ENCODE measurements at regions not wholly inside any gene's neighbourhood (a gene's known extent, or its start where the extent isn't known, plus 50 kb on each side); places are given as distances from the start of the nearest gene placed in this dataset.
"Not testable (repeated sequence)": the region's sequence is repeated elsewhere in the genome, so short reads cannot be mapped to it uniquely, and the experiment has no call there.

DNA sequence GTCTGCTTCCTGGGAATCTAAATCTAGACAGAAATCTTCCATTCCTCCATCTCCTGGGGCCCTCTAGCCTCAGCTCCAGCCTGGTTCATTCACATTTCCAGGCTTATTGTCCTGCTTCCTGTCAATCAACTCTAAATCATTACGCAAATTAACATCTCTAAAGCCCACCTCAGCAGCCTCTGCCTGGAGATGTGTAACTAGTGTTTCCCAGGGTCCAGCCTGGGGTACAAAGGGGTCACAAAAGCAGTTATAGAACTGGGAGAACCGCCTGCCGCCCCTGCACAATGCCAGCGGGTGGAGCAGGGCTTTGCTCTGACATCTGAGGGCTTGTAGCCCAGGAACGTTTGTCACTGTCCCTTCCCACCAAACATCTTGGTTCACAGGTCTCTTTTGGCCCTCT, 373.5 kb downstream of the RRAGC start:
- TF ChIP-seq, protein P1, sequence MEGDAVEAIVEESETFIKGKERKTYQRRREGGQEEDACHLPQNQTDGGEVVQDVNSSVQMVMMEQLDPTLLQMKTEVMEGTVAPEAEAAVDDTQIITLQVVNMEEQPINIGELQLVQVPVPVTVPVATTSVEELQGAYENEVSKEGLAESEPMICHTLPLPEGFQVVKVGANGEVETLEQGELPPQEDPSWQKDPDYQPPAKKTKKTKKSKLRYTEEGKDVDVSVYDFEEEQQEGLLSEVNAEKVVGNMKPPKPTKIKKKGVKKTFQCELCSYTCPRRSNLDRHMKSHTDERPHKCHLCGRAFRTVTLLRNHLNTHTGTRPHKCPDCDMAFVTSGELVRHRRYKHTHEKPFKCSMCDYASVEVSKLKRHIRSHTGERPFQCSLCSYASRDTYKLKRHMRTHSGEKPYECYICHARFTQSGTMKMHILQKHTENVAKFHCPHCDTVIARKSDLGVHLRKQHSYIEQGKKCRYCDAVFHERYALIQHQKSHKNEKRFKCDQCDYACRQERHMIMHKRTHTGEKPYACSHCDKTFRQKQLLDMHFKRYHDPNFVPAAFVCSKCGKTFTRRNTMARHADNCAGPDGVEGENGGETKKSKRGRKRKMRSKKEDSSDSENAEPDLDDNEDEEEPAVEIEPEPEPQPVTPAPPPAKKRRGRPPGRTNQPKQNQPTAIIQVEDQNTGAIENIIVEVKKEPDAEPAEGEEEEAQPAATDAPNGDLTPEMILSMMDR (IDR thresholded peaks at IDR 0.05; ENCODE audit: insufficient read depth, low read length, severe bottlenecking), result no peak
- no peak overlapping the region for H3K4me3 ChIP-seq (ENCODE audit: low read depth, low read length)
- H3K36me3 ChIP-seq (ENCODE audit: control insufficient read depth, insufficient read depth, low read length), result no peaks in the 10 kb centered on the region
- FAIRE-seq (no peak), DNase-seq (ENCODE audit: low read depth) (no peak)
- H3K27me3 ChIP-seq (ENCODE audit: control insufficient read depth, insufficient read depth, low read length), result no peaks in the 10 kb centered on the region

DNA sequence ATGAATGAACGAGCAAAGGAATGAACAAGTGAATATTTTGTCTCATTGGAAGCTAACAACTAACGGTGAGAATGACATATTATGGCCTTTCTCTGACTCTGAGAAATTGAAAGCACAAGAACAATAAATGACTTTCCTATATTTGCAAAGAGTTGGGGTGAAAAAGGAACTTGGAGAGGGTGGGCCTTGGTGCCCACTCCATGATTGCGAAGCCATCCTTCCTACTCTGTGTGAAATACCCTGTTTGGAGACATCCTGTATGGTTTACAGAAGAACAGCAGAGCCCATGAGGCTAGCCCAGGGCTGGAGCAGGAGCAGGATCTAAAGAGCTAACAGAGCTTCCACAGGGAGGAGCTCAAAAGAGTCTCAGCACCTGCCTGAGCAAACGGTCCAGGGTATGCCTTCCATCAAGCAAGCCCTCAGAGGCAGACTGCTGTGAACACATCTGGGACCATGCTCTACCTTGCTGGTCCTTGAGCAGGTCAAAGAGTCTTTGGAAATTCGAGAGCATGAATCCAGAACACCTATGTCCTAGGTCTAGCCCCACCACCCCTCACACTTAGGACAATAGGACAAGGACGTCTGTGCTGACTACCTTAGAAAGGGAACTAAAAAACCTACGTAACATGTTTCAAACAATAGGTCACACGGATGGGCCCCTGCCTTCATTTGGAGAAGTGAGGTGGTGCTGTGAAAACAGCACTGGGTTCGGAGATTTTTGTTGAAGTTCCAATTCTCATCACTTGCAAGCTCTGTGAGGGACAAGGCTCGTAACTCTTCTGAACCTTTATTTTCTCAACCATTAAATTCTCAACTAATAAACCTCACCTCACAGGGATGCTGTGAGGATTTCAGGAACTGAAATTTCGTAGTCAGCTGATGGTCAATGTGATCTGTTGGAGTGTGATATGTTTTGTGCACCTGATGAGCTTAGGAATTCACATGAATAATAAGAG, 377.4 kb downstream of the RRAGC start:
- Histone ChIP-seq H3K27me3 (ENCODE audit: control insufficient read depth, insufficient read depth, low read length) (no peaks in the 10 kb centered on the region), H3K4me3 (ENCODE audit: low read depth, low read length) (no peak overlapping the region), H3K36me3 (ENCODE audit: control insufficient read depth, insufficient read depth, low read length) (no peaks in the 10 kb centered on the region)
- TF ChIP-seq, protein P1 (IDR thresholded peaks at IDR 0.05; ENCODE audit: insufficient read depth, low read length, severe bottlenecking), result no peak
- no peak for DNase-seq (ENCODE audit: low read depth)
- peak; percentile 75 for FAIRE-seq

DNA sequence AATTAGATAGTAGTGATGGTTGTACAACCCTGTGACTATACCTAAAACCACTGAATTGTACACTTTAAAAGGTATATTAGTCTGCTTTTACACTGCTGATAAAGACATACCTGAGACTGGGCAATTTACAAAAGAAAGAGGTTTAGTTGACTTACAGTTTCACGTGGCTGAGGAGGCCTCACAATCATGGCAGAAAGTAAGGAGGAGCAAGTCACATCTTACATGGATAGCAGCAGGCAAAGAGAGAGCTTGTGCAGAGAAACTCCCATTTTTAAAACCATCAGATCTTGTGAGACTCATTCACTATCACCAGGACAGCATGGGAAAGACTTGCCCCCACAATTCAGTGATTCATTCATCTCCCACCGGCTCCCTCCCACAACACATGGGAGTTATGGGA, 379.9 kb downstream of the RRAGC start:
- FAIRE-seq; H3K4me3 ChIP-seq (ENCODE audit: low read depth, low read length); H3K36me3 ChIP-seq (ENCODE audit: control insufficient read depth, insufficient read depth, low read length); DNase-seq (ENCODE audit: low read depth): not testable (repeated sequence)
- H3K27me3 ChIP-seq (ENCODE audit: control insufficient read depth, insufficient read depth, low read length), result peaks cover 10% of the 10 kb centered on the region

DNA sequence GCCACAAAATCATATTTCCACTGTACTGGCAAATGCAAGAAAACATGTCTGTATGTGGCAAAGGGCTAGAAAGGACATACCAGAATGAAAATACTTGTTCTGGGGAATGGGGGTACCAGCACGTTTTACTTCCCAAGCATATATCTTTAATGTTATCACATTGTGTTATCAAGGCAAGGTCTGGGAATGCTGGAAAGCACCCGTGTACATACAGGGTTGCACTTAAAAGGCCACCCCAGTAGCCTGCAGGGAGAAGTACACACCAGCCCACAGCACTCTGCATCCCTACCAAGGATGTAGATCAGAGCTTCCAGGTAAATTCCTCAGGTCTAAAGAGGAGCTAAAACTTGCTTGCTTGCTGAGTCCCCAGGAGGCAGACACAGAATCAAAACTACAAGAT, 381.8 kb downstream of the RRAGC start:
- Histone ChIP-seq H3K27me3 (ENCODE audit: control insufficient read depth, insufficient read depth, low read length) (peaks cover 10% of the 10 kb centered on the region), H3K36me3 (ENCODE audit: control insufficient read depth, insufficient read depth, low read length) (no peaks in the 10 kb centered on the region), H3K4me3 (ENCODE audit: low read depth, low read length) (no peak overlapping the region)
- no peak for DNase-seq (ENCODE audit: low read depth)
- TF ChIP-seq, protein P1 (IDR thresholded peaks at IDR 0.05; ENCODE audit: insufficient read depth, low read length, severe bottlenecking), result no peak
- FAIRE-seq, result no peak

DNA sequence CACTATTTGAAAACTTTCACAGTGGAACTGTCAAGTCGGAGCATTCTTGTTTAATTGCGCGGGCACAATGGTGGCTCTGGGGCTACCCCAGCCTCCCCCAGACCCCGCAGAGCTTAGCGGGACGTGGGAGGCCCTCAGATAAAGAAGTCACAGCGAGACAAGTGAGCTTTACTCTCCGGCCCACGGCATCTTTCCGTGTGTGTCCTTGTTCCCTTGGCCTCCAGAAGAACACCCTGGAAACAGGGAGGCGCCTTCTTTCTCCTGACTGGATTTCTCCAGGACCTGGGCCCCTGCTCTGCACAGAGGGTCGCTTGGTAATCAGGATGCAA, 382.8 kb downstream of the RRAGC start:
- DNase-seq (ENCODE audit: low read depth) (no peak), FAIRE-seq (no peak)
- H3K27me3 ChIP-seq (ENCODE audit: control insufficient read depth, insufficient read depth, low read length), result peaks cover 10% of the 10 kb centered on the region
- TF ChIP-seq, protein P1 (IDR thresholded peaks at IDR 0.05; ENCODE audit: insufficient read depth, low read length, severe bottlenecking), result no peak
- H3K36me3 ChIP-seq (ENCODE audit: control insufficient read depth, insufficient read depth, low read length), result no peaks in the 10 kb centered on the region
- H3K4me3 ChIP-seq (ENCODE audit: low read depth, low read length), result no peak overlapping the region

DNA sequence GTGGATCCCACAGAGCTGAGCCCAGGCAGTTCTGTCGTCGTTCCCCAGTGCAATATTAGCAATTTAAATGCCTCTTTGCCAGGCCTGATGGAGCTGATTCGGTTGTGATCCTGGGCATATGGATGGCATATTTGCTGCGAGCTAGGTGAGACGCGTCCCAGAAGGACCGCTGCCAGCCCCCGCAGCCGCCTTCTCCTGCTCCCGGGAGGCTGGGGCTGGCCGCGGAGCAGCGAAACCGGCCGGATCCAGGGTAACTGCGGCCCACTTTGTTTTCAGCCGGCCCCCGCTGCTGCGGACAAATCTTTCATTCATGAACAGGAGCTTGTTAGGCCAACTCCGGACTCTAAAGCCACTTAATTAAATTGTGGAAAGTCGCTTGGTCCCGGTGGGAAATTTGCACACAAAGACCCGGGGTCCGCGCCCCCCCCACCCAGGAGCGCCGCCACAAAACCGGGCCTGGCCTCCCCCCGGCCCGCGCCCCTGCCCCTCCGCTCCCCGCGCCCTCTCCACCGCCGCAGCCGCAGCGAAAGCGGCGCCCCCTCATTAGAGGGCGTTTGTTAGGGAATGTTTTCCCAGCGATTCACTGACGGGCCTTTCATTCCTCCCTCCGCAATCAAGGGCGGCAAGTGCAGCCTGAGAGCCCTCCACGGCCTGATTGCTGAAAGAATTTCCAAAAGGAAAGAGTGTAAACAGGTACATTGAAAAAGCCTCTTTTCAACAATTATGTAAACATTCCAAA, 383.3 kb downstream of the RRAGC start:
- no peak for FAIRE-seq
- DNase-seq (ENCODE audit: low read depth), result no peak
- Histone ChIP-seq H3K4me3 (ENCODE audit: low read depth, low read length) (no peak overlapping the region), H3K36me3 (ENCODE audit: control insufficient read depth, insufficient read depth, low read length) (no peaks in the 10 kb centered on the region), H3K27me3 (ENCODE audit: control insufficient read depth, insufficient read depth, low read length) (peaks cover 10% of the 10 kb centered on the region)
- TF ChIP-seq, protein P1 (IDR thresholded peaks at IDR 0.05; ENCODE audit: insufficient read depth, low read length, severe bottlenecking), result no peak
